Gastroesophageal sphincter (tissue), 4 donors: ENCODE measurements at regions not wholly inside any gene's neighbourhood (a gene's known extent, or its start where the extent isn't known, plus 50 kb on each side); places are given as distances from the start of the nearest gene placed in this dataset.

Source experiments
- ATAC-seq: fragments of 150-250 bp; one replicate; pipeline ENCODE4 v1.9.1; 2016; ENCODE audit warnings: mild to moderate bottlenecking, moderate library complexity
- H3K27ac ChIP-seq, 4 donors: fragments of 200-600 bp; sonication (generic) in 3 of 4; 1 replicate in 3 of 4; 2 replicates in 1 of 4; pipeline ENCODE4 v1.5.1; 2016 to 2019
- H3K27me3 ChIP-seq: fragments of 200-600 bp; sonication (generic); one replicate; pipeline ENCODE4 v1.5.1; 2019
- H3K36me3 ChIP-seq, 2 donors: fragments of 200-600 bp; sonication (generic); one replicate each; pipeline ENCODE4 v1.5.1; 2019; ENCODE audit warnings: control low read depth in 1 of 2
- H3K4me1 ChIP-seq, 3 donors: fragments of 200-600 bp; sonication (generic); 1 replicate in 2 of 3; 2 replicates in 1 of 3; pipeline ENCODE4 v1.5.1; 2016 to 2019; ENCODE audit warnings: control low read depth in 2 of 3
- H3K4me3 ChIP-seq, 2 donors: fragments of 200-600 bp; sonication (generic); one replicate each; pipeline ENCODE4 v1.5.1; 2019; ENCODE audit warnings: mild to moderate bottlenecking in 1 of 2, moderate library complexity in 1 of 2
- H3K9me3 ChIP-seq, 3 donors: fragments of 200-600 bp; sonication (generic); one replicate each; pipeline ENCODE4 v1.5.1; 2017 to 2019; ENCODE audit warnings: control low read depth in 2 of 3
- EP300 ChIP-seq: sonication (generic); formaldehyde crosslinking; IDR thresholded peaks from one replicate; pipeline ENCODE4 v1.6.1; 2017; ENCODE audit warnings: antibody characterized with exemption, mild to moderate bottlenecking
- POLR2A ChIP-seq, 2 donors: fragments of 450-650 bp; IDR thresholded peaks; one replicate each; pipeline ENCODE4 v1.6.1; 2017; ENCODE audit warnings: antibody characterized with exemption in 2 of 2, mild to moderate bottlenecking in 2 of 2, moderate library complexity in 1 of 2
- POLR2AphosphoS5 ChIP-seq: sonication (generic); formaldehyde crosslinking; IDR thresholded peaks from one replicate; pipeline ENCODE4 v1.6.1; 2017; ENCODE audit warnings: antibody characterized with exemption
- WGBS, 2 donors: methylation state at CpG; one replicate each; pipeline ENCODE4 v1.1.5; 2018; ENCODE audit warnings: low coverage in 1 of 2; 5-methylcytosine and 5-hydroxymethylcytosine counted together
- TF ChIP-seq, protein P1 (sequence below), 4 experiments: fragments of 200-600 bp in 2 of 4; fragments of 450-650 bp in 2 of 4; sonication (generic) in 1 of 4; IDR thresholded peaks; one replicate each; pipeline ENCODE4 v1.5.1; 2017 to 2019; ENCODE audit warnings: antibody characterized with exemption in 4 of 4, mild to moderate bottlenecking in 2 of 4, moderate library complexity in 2 of 4

GRCh38 chr18:46322941-46323340 lies 218.8 kb downstream of the HAUS1 start:
- TF ChIP-seq EP300 (no peak), POLR2AphosphoS5 (no peak), POLR2A (IDR thresholded peaks at IDR 0.05) (no peak)
- TF ChIP-seq, protein P1, sequence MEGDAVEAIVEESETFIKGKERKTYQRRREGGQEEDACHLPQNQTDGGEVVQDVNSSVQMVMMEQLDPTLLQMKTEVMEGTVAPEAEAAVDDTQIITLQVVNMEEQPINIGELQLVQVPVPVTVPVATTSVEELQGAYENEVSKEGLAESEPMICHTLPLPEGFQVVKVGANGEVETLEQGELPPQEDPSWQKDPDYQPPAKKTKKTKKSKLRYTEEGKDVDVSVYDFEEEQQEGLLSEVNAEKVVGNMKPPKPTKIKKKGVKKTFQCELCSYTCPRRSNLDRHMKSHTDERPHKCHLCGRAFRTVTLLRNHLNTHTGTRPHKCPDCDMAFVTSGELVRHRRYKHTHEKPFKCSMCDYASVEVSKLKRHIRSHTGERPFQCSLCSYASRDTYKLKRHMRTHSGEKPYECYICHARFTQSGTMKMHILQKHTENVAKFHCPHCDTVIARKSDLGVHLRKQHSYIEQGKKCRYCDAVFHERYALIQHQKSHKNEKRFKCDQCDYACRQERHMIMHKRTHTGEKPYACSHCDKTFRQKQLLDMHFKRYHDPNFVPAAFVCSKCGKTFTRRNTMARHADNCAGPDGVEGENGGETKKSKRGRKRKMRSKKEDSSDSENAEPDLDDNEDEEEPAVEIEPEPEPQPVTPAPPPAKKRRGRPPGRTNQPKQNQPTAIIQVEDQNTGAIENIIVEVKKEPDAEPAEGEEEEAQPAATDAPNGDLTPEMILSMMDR (IDR thresholded peaks at IDR 0.05): no peak
- ATAC-seq: no peak
- no peaks in the 10 kb centered on the region for H3K27me3 ChIP-seq
- no peak overlapping the region for H3K27ac ChIP-seq
- no peaks in the 10 kb centered on the region for H3K9me3 ChIP-seq
- H3K4me3 ChIP-seq: no peak overlapping the region
- no peaks in the 10 kb centered on the region for H3K4me1 ChIP-seq
- 78 to 92% methylated on average over 2 to 4 of the region's 7 CpGs for WGBS, 2 donors
- H3K36me3 ChIP-seq: no peaks in the 10 kb centered on the region

- Histone ChIP-seq H3K27ac (no peak overlapping the region), H3K9me3 (no peaks in the 10 kb centered on the region), H3K36me3 (no peaks in the 10 kb centered on the region), H3K27me3 (no peaks in the 10 kb centered on the region), H3K4me3 (no peak overlapping the region), H3K4me1 (no peaks in the 10 kb centered on the region)
- WGBS, 2 donors: 83 to 86% methylated on average over 2 to 3 of the region's 4 CpGs
- no peak for ATAC-seq
- TF ChIP-seq POLR2A (IDR thresholded peaks at IDR 0.05): no peak
Observed at GRCh38 chr18:46324087-46324955, 220.1 kb downstream of the HAUS1 start.

- Histone ChIP-seq H3K4me1 (no peaks in the 10 kb centered on the region), H3K36me3 (no peaks in the 10 kb centered on the region), H3K4me3 (no peak overlapping the region), H3K9me3 (no peaks in the 10 kb centered on the region), H3K27me3 (no peaks in the 10 kb centered on the region), H3K27ac (no peak overlapping the region)
- 85 to 86% methylated on average over 6 to 7 of the region's 12 CpGs for WGBS, 2 donors
- no peak for ATAC-seq
- TF ChIP-seq POLR2AphosphoS5: no peak
- TF ChIP-seq POLR2A (IDR thresholded peaks at IDR 0.05): no peak
- TF ChIP-seq, protein P1 (IDR thresholded peaks at IDR 0.05): no peak
- no peak for TF ChIP-seq EP300
Observed at GRCh38 chr18:46325895-46326294, 221.7 kb downstream of the HAUS1 start.

GRCh38 chr18:46329736-46330246 lies 225.6 kb downstream of the HAUS1 start:
- Histone ChIP-seq H3K9me3 (no peaks in the 10 kb centered on the region), H3K4me3 (no peak overlapping the region), H3K4me1 (peaks cover 0 to 17% (median under 1%) of the 10 kb centered on the region in 3 donors), H3K27ac (no peak overlapping the region), H3K36me3 (no peaks in the 10 kb centered on the region), H3K27me3 (peaks cover 1% of the 10 kb centered on the region)
- TF ChIP-seq POLR2AphosphoS5 (no peak), EP300 (no peak), POLR2A (IDR thresholded peaks at IDR 0.05) (no peak)
- TF ChIP-seq, protein P1 (IDR thresholded peaks at IDR 0.05): no peak
- WGBS, 2 donors: 25 to 95% methylated on average over 2 to 7 of the region's 8 CpGs
- ATAC-seq: no peak

GRCh38 chr18:46331316-46331715 lies 227.1 kb downstream of the HAUS1 start:
- 56 to 58% methylated on average over 1 of the region's 1 CpG for WGBS, 2 donors
- H3K9me3 ChIP-seq: no peaks in the 10 kb centered on the region
- no peaks in the 10 kb centered on the region for H3K36me3 ChIP-seq
- no peak overlapping the region for H3K4me3 ChIP-seq
- ATAC-seq: no peak
- peaks cover 2 to 32% (median 12%) of the 10 kb centered on the region in 3 donors for H3K4me1 ChIP-seq
- TF ChIP-seq, protein P1 (IDR thresholded peaks at IDR 0.05): no peak
- TF ChIP-seq EP300 (no peak), POLR2AphosphoS5 (no peak), POLR2A (IDR thresholded peaks at IDR 0.05) (no peak)
- H3K27ac ChIP-seq: no peak overlapping the region
- peaks cover 4% of the 10 kb centered on the region for H3K27me3 ChIP-seq
